GM19467 (cell line): ENCODE measurements at regions not wholly inside any gene's neighbourhood (a gene's known extent, or its start where the extent isn't known, plus 50 kb on each side); places are given as distances from the start of the nearest gene placed in this dataset.
"Not testable (repeated sequence)": the region's sequence is repeated elsewhere in the genome, so short reads cannot be mapped to it uniquely, and the experiment has no call there.

ENCODE experiments used
- ATAC-seq: cut with Tn5 transposase; IDR thresholded peaks from one replicate; pipeline ENCODE4 v1.9.1; 2021; ENCODE audit warnings: mild to moderate bottlenecking, moderate library complexity; ENCODE audit not compliant: unreplicated experiment

GRCh38 chr6:121901432-121901831 lies 466.0 kb downstream of the GJA1 start:
- no peak for ATAC-seq

GRCh38 chr6:121904559-121904958 lies 469.1 kb downstream of the GJA1 start:
- no peak for ATAC-seq

- ATAC-seq: no peak
Measured at GRCh38 chr6:121912905-121913304, 477.5 kb downstream of the GJA1 start.

- no peak for ATAC-seq
Measured at GRCh38 chr6:121917263-121917829, 481.9 kb downstream of the GJA1 start.

- ATAC-seq: no peak
Measured at GRCh38 chr6:121917834-121918559, 481.5 kb upstream of the HSF2 start.

GRCh38 chr6:121920616-121921015 lies 478.8 kb upstream of the HSF2 start:
- no peak for ATAC-seq

- ATAC-seq: no peak
Measured at GRCh38 chr6:121925024-121925423, 474.4 kb upstream of the HSF2 start.

GRCh38 chr6:121925534-121926255 lies 473.8 kb upstream of the HSF2 start:
- no peak for ATAC-seq

- ATAC-seq: no peak
Measured at GRCh38 chr6:121929301-121929700, 470.2 kb upstream of the HSF2 start.

GRCh38 chr6:121932076-121932991 lies 467.1 kb upstream of the HSF2 start:
- no peak for ATAC-seq

- ATAC-seq: no peak
Measured at GRCh38 chr6:121934451-121934850, 465.0 kb upstream of the HSF2 start.

GRCh38 chr6:121940728-121941127 lies 458.7 kb upstream of the HSF2 start:
- no peak for ATAC-seq

GRCh38 chr6:121944354-121944753 lies 455.1 kb upstream of the HSF2 start:
- no peak for ATAC-seq

GRCh38 chr6:121951123-121951522 lies 448.3 kb upstream of the HSF2 start:
- ATAC-seq: no peak

- ATAC-seq: no peak
Measured at GRCh38 chr6:121951918-121952379, 447.5 kb upstream of the HSF2 start.

- not testable (repeated sequence) for ATAC-seq
Measured at GRCh38 chr6:121955401-121955800, 444.1 kb upstream of the HSF2 start.

- no peak for ATAC-seq
Measured at GRCh38 chr6:121956782-121957181, 442.7 kb upstream of the HSF2 start.

- no peak for ATAC-seq
Measured at GRCh38 chr6:121959501-121959900, 440.0 kb upstream of the HSF2 start.

- ATAC-seq: no peak
Measured at GRCh38 chr6:121961619-121962125, 437.8 kb upstream of the HSF2 start.

GRCh38 chr6:121963826-121964225 lies 435.6 kb upstream of the HSF2 start:
- ATAC-seq: no peak

GRCh38 chr6:121965739-121966138 lies 433.7 kb upstream of the HSF2 start:
- ATAC-seq: no peak
